ENCODE measurements at regions not wholly inside any gene's neighbourhood (a gene's known extent, or its start where the extent isn't known, plus 50 kb on each side); places are given as distances from the start of the nearest gene placed in this dataset.

GRCh38 chr12:107487011-107487680 is 198.5 kb upstream of the PWP1 start:
- intact Hi-C loops (cut with micrococcal nuclease; ENCODE audit: unreplicated experiment): no loop called here
- H3K4me3 ChIP-seq (ENCODE audit: low read depth, low read length, poor library complexity, severe bottlenecking): no peak overlapping the region
- H2AFZ ChIP-seq (ENCODE audit: low read length): no peak overlapping the region
- TF ChIP-seq EZH2phosphoT487 (IDR thresholded peaks at IDR 0.05; ENCODE audit: borderline replicate concordance, low read depth, low read length): no peak
- TF ChIP-seq, protein P1, sequence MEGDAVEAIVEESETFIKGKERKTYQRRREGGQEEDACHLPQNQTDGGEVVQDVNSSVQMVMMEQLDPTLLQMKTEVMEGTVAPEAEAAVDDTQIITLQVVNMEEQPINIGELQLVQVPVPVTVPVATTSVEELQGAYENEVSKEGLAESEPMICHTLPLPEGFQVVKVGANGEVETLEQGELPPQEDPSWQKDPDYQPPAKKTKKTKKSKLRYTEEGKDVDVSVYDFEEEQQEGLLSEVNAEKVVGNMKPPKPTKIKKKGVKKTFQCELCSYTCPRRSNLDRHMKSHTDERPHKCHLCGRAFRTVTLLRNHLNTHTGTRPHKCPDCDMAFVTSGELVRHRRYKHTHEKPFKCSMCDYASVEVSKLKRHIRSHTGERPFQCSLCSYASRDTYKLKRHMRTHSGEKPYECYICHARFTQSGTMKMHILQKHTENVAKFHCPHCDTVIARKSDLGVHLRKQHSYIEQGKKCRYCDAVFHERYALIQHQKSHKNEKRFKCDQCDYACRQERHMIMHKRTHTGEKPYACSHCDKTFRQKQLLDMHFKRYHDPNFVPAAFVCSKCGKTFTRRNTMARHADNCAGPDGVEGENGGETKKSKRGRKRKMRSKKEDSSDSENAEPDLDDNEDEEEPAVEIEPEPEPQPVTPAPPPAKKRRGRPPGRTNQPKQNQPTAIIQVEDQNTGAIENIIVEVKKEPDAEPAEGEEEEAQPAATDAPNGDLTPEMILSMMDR (conservative IDR thresholded peaks at IDR 0.05; ENCODE audit: low read length): no peak
- H3K9me2 ChIP-seq (ENCODE audit: insufficient read depth, low read length): no peaks in the 10 kb centered on the region
- ChIA-PET POLR2A (no interaction called here), CTCF (ENCODE audit: unreplicated experiment) (no interaction called here)
- no peak for DNase-seq (ENCODE audit: low spot score)
- H3K4me1 ChIP-seq (ENCODE audit: insufficient read depth, low read length, poor library complexity, severe bottlenecking): peaks cover 59% of the 10 kb centered on the region
- no peaks in the 10 kb centered on the region for H3K79me2 ChIP-seq (ENCODE audit: insufficient read depth, low read depth, low read length)
- no peaks in the 10 kb centered on the region for H3K9me3 ChIP-seq (ENCODE audit: low read length)
- no peak overlapping the region for H3K27ac ChIP-seq (ENCODE audit: low read depth, low read length, poor library complexity, severe bottlenecking)
- 0 out of 2 replicates have a peak overlapping the region, but pooled peaks have one; percentile 15 for H3K4me2 ChIP-seq (ENCODE audit: low read length)
- no TSS peak for BruUV-seq (replicated peaks)
- no peaks in the 10 kb centered on the region for H4K20me1 ChIP-seq (ENCODE audit: insufficient read depth, low read length)
- H3K36me3 ChIP-seq (ENCODE audit: insufficient read depth, low read length): no peaks in the 10 kb centered on the region

DNA sequence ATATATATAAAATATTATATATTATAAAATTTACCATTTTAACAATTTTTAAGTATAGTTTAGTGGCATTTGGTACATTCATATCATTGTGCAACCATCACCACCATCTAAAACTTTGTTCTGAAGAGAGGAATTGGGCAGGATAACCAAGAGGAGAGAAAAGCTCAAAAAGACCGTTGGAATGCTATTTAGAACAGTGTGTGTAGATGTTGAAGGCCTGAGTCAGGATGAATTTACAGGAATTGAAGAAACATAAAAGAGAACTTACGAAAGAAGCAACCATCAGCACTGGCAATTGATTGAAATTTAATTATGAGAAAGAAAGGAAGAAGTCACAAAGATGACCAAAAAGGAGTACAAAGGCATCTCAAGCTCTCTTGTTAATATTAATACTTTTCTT is 196.9 kb upstream of the PWP1 start:
- no peaks in the 10 kb centered on the region for H3K36me3 ChIP-seq (ENCODE audit: insufficient read depth, low read length)
- no TSS peak for BruUV-seq (replicated peaks)
- H3K79me2 ChIP-seq (ENCODE audit: insufficient read depth, low read depth, low read length): no peaks in the 10 kb centered on the region
- H3K27ac ChIP-seq (ENCODE audit: low read depth, low read length, poor library complexity, severe bottlenecking): no peak overlapping the region
- no peaks in the 10 kb centered on the region for H4K20me1 ChIP-seq (ENCODE audit: insufficient read depth, low read length)
- POLR2A ChIA-PET: no interaction called here
- intact Hi-C loops (cut with micrococcal nuclease; ENCODE audit: unreplicated experiment): no loop called here
- H3K9me2 ChIP-seq (ENCODE audit: insufficient read depth, low read length): no peaks in the 10 kb centered on the region
- TF ChIP-seq, protein P1 (conservative IDR thresholded peaks at IDR 0.05; ENCODE audit: low read length): no peak
- TF ChIP-seq EZH2phosphoT487 (IDR thresholded peaks at IDR 0.05; ENCODE audit: borderline replicate concordance, low read depth, low read length): no peak
- CTCF ChIA-PET (ENCODE audit: unreplicated experiment): no interaction called here
- no peak for DNase-seq (ENCODE audit: low spot score)
- H3K4me1 ChIP-seq (ENCODE audit: insufficient read depth, low read length, poor library complexity, severe bottlenecking): peaks cover 74% of the 10 kb centered on the region
- no peak overlapping the region for H3K4me3 ChIP-seq (ENCODE audit: low read depth, low read length, poor library complexity, severe bottlenecking)
- H3K9me3 ChIP-seq (ENCODE audit: low read length): no peaks in the 10 kb centered on the region
- no peak overlapping the region for H3K4me2 ChIP-seq (ENCODE audit: low read length)
- no peak overlapping the region for H2AFZ ChIP-seq (ENCODE audit: low read length)

- ChIA-PET POLR2A (interaction anchor here (0.5 kb wide), 1 partner anchor 733 kb away, joined by 6 read pairs; no protein-coding TSS in a partner anchor), CTCF (ENCODE audit: unreplicated experiment) (no interaction called here)
- H3K4me1 ChIP-seq (ENCODE audit: insufficient read depth, low read length, poor library complexity, severe bottlenecking): peaks cover 77% of the 10 kb centered on the region
- intact Hi-C loops (cut with micrococcal nuclease; ENCODE audit: unreplicated experiment): no loop called here
- H3K9me3 ChIP-seq (ENCODE audit: low read length): no peaks in the 10 kb centered on the region
- no peaks in the 10 kb centered on the region for H3K36me3 ChIP-seq (ENCODE audit: insufficient read depth, low read length)
- H4K20me1 ChIP-seq (ENCODE audit: insufficient read depth, low read length): no peaks in the 10 kb centered on the region
- peak overlapping the region; percentile 28; the same call in 1 of the 2 replicates for H2AFZ ChIP-seq (ENCODE audit: low read length)
- no peak for TF ChIP-seq EZH2phosphoT487 (IDR thresholded peaks at IDR 0.05; ENCODE audit: borderline replicate concordance, low read depth, low read length)
- TF ChIP-seq, protein P1 (conservative IDR thresholded peaks at IDR 0.05; ENCODE audit: low read length): no peak
- no TSS peak for BruUV-seq (replicated peaks)
- H3K79me2 ChIP-seq (ENCODE audit: insufficient read depth, low read depth, low read length): no peaks in the 10 kb centered on the region
- peak overlapping the region; percentile 25 for H3K4me3 ChIP-seq (ENCODE audit: low read depth, low read length, poor library complexity, severe bottlenecking)
- no peaks in the 10 kb centered on the region for H3K9me2 ChIP-seq (ENCODE audit: insufficient read depth, low read length)
- peak; percentile 80 for DNase-seq (ENCODE audit: low spot score)
- peak overlapping the region; percentile 54 for H3K27ac ChIP-seq (ENCODE audit: low read depth, low read length, poor library complexity, severe bottlenecking)
- H3K4me2 ChIP-seq (ENCODE audit: low read length): peak overlapping the region; percentile 60
Measured at GRCh38 chr12:107490010-107490409, 195.6 kb upstream of the PWP1 start.
